HepG2 (cell line): ENCODE measurements at regions not wholly inside any gene's neighbourhood (a gene's known extent, or its start where the extent isn't known, plus 50 kb on each side); places are given as distances from the start of the nearest gene placed in this dataset.

ENCODE experiments used
- AKNA ChIP-seq: sonication (generic); formaldehyde crosslinking; IDR thresholded peaks from 2 replicates; pipeline ENCODE4 v1.4.0; 2020; ENCODE audit warnings: missing genetic modification reagents, borderline replicate concordance
- CEBPG ChIP-seq: IDR thresholded peaks from 2 replicates; pipeline ENCODE4 v1.6.1; 2016
- CREB1 ChIP-seq, 2 experiments: fragments of 450-650 bp in 1 of 2; IDR thresholded peaks; 2 replicates each; pipeline ENCODE4 v1.6.1; 2016 to 2017; ENCODE audit warnings: control low read depth in 1 of 2, mild to moderate bottlenecking in 1 of 2, missing compliant biosample characterization in 1 of 2, missing genetic modification characterization in 1 of 2
- NR3C1 ChIP-seq: sonication (generic); formaldehyde crosslinking; IDR thresholded peaks from 2 replicates; pipeline ENCODE4 v1.4.0; 2020; ENCODE audit warnings: missing genetic modification reagents
- SRF ChIP-seq: IDR thresholded peaks from 2 replicates; pipeline ENCODE4 v1.6.1; 2011; ENCODE audit warnings: mild to moderate bottlenecking, low read depth, low read length, moderate library complexity
- TAF1 ChIP-seq: sonication (generic); formaldehyde crosslinking; IDR thresholded peaks from 2 replicates; pipeline ENCODE4 v1.4.0; 2020; ENCODE audit warnings: missing genetic modification reagents
- ZNF629 ChIP-seq: sonication (generic); formaldehyde crosslinking; conservative IDR thresholded peaks from 2 replicates; pipeline ENCODE4 v1.5.0; 2020; ENCODE audit warnings: missing genetic modification reagents
- TF ChIP-seq, protein P1 (sequence below): sonication (generic); formaldehyde crosslinking; IDR thresholded peaks from 2 replicates; pipeline ENCODE4 v1.5.0; 2020; ENCODE audit warnings: mild to moderate bottlenecking, missing genetic modification reagents, moderate library complexity
- TF ChIP-seq, protein P2 (sequence below): sonication (generic); formaldehyde crosslinking; IDR thresholded peaks from 2 replicates; pipeline ENCODE4 v1.5.0; 2020; ENCODE audit warnings: missing genetic modification reagents

DNA sequence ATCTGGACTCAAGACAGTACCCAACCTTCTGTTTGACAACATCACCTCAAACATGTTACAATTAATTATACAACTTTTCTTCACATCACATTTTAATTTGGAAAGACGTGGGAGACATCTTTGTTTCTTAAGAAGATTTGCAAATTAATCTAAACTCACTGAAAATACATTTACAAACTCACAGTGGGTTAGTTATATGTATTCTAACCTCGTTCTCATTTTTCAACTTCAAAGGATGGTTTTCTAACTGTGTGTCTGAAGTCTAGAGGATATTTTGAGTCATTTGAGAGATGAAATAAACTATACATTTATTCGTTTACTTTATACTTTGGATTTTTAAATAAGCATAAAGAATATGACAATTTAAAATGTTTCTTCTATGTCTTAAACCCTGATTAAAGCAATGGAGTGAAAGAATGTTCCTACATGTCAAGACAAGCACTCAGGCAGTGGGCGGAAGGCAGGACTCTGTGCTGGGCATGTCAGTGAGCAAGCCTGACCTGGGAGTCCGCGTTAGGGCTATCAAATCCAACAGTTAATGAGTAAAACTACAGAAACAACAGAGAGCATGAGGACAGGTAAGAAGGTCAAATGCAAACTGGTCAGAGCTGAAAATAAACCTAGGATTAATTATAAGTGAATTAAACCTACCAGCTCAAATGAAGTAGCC is 76.5 kb upstream of the CTTNBP2NL start:
- TF ChIP-seq ZNF629 (CRISPR knock-in tag) (no peak), CEBPG (CRISPR knock-in tag) (no peak), CREB1 (IDR thresholded peaks at IDR 0.05) (no peak), CREB1 (CRISPR knock-in tag; IDR thresholded peaks at IDR 0.05) (no peak), NR3C1 (no peak), AKNA (CRISPR knock-in tag) (no peak), TAF1 (CRISPR knock-in tag) (no peak), SRF (no peak)
- TF ChIP-seq, protein P1, sequence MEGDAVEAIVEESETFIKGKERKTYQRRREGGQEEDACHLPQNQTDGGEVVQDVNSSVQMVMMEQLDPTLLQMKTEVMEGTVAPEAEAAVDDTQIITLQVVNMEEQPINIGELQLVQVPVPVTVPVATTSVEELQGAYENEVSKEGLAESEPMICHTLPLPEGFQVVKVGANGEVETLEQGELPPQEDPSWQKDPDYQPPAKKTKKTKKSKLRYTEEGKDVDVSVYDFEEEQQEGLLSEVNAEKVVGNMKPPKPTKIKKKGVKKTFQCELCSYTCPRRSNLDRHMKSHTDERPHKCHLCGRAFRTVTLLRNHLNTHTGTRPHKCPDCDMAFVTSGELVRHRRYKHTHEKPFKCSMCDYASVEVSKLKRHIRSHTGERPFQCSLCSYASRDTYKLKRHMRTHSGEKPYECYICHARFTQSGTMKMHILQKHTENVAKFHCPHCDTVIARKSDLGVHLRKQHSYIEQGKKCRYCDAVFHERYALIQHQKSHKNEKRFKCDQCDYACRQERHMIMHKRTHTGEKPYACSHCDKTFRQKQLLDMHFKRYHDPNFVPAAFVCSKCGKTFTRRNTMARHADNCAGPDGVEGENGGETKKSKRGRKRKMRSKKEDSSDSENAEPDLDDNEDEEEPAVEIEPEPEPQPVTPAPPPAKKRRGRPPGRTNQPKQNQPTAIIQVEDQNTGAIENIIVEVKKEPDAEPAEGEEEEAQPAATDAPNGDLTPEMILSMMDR (CRISPR knock-in tag) = no peak
- TF ChIP-seq, protein P2, sequence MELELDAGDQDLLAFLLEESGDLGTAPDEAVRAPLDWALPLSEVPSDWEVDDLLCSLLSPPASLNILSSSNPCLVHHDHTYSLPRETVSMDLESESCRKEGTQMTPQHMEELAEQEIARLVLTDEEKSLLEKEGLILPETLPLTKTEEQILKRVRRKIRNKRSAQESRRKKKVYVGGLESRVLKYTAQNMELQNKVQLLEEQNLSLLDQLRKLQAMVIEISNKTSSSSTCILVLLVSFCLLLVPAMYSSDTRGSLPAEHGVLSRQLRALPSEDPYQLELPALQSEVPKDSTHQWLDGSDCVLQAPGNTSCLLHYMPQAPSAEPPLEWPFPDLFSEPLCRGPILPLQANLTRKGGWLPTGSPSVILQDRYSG (CRISPR knock-in tag) = no peak
